Naive thymus-derived CD4-positive, alpha-beta T cell (primary cell): ENCODE measurements at regions not wholly inside any gene's neighbourhood (a gene's known extent, or its start where the extent isn't known, plus 50 kb on each side); places are given as distances from the start of the nearest gene placed in this dataset.
"Not testable (repeated sequence)": the region's sequence is repeated elsewhere in the genome, so short reads cannot be mapped to it uniquely, and the experiment has no call there.

ENCODE experiments used
- ATAC-seq: fragments of 150-1000 bp; cut with Tn5 transposase; 2 replicates; pipeline ENCODE4 v1.10.0; 2021; ENCODE audit warnings: mild to moderate bottlenecking, moderate library complexity
- CTCF ChIA-PET: fragments of 350-600 bp; sonication (Branson Sonifier 250); formaldehyde crosslinking; loops from one replicate; lab custom pipeline; 2021; ENCODE audit warnings: antibody characterized with exemption; lab: Charles Lee
- POLR2A ChIA-PET: fragments of 350-600 bp; sonication (Branson Sonifier 250); formaldehyde crosslinking; loops from one replicate; lab custom pipeline; 2021; ENCODE audit warnings: antibody characterized with exemption, inconsistent platforms; lab: Charles Lee
- DNase-seq, 9 donors: peaks; one replicate each; pipeline versions ENCODE4 v3.0.0 to v3.0.0-alpha.2; 2020 to 2022; ENCODE audit warnings: mixed read lengths in 1 of 9
- H3K27ac ChIP-seq: one replicate; pipeline ENCODE4 v1.7.0; 2013; ENCODE audit warnings: mild to moderate bottlenecking, low read depth, low read length, moderate library complexity
- H3K27me3 ChIP-seq, 2 donors: one replicate each; pipeline ENCODE4 v1.7.0; 2013; ENCODE audit warnings: low read length in 2 of 2, mild to moderate bottlenecking in 2 of 2, moderate library complexity in 2 of 2; ENCODE audit not compliant: control insufficient read depth in 2 of 2, insufficient read depth in 2 of 2
- H3K36me3 ChIP-seq, 3 experiments: 1 replicate in 2 of 3; 2 replicates in 1 of 3; pipeline ENCODE4 v1.7.0; 2013; ENCODE audit warnings: low read length in 3 of 3, mild to moderate bottlenecking in 3 of 3, moderate library complexity in 1 of 3; ENCODE audit not compliant: insufficient read depth in 3 of 3, control insufficient read depth in 2 of 3
- H3K4me1 ChIP-seq, 2 donors: one replicate each; pipeline ENCODE4 v1.7.0; 2013; ENCODE audit warnings: low read length in 2 of 2, mild to moderate bottlenecking in 2 of 2, moderate library complexity in 1 of 2; ENCODE audit not compliant: control insufficient read depth in 2 of 2, insufficient read depth in 2 of 2
- H3K4me3 ChIP-seq: 2 replicates; pipeline ENCODE4 v1.7.0; 2013; ENCODE audit warnings: mild to moderate bottlenecking, low read length
- H3K9me3 ChIP-seq, 3 experiments: 1 replicate in 2 of 3; 2 replicates in 1 of 3; pipeline ENCODE4 v1.7.0; 2013; ENCODE audit warnings: low read length in 3 of 3; ENCODE audit not compliant: control insufficient read depth in 2 of 3
- H3K27ac Mint-ChIP-seq, 9 donors: one replicate each; pipeline ENCODE4 v1.8.0; 2020 to 2022; ENCODE audit warnings: mixed read lengths in 9 of 9, mild to moderate bottlenecking in 8 of 9, moderate library complexity in 5 of 9, inconsistent platforms in 2 of 9
- H3K27me3 Mint-ChIP-seq, 5 donors: one replicate each; pipeline ENCODE4 v1.8.0; 2021 to 2022; ENCODE audit warnings: mixed read lengths in 5 of 5, mild to moderate bottlenecking in 1 of 5
- H3K36me3 Mint-ChIP-seq, 5 donors: one replicate each; pipeline ENCODE4 v1.8.0; 2020 to 2022; ENCODE audit warnings: mixed read lengths in 5 of 5, mild to moderate bottlenecking in 3 of 5, inconsistent platforms in 1 of 5
- H3K4me1 Mint-ChIP-seq, 7 donors: one replicate each; pipeline ENCODE4 v1.8.0; 2020 to 2022; ENCODE audit warnings: mixed read lengths in 7 of 7, mild to moderate bottlenecking in 3 of 7, inconsistent platforms in 1 of 7
- H3K4me3 Mint-ChIP-seq, 10 donors: one replicate each; pipeline ENCODE4 v1.8.0; 2020 to 2022; ENCODE audit warnings: mild to moderate bottlenecking in 10 of 10, mixed read lengths in 10 of 10, moderate library complexity in 6 of 10, inconsistent platforms in 2 of 10
- H3K9me3 Mint-ChIP-seq, 11 donors: one replicate each; pipeline ENCODE4 v1.8.0; 2020 to 2022; ENCODE audit warnings: mixed read lengths in 11 of 11, mild to moderate bottlenecking in 4 of 11, inconsistent platforms in 1 of 11, moderate library complexity in 1 of 11
- intact Hi-C, 2 donors: fragments of 100-400 bp; cut with micrococcal nuclease; formaldehyde crosslinking; loops; one replicate each; pipeline ENCODE4 v1.15.1; 2023

DNA sequence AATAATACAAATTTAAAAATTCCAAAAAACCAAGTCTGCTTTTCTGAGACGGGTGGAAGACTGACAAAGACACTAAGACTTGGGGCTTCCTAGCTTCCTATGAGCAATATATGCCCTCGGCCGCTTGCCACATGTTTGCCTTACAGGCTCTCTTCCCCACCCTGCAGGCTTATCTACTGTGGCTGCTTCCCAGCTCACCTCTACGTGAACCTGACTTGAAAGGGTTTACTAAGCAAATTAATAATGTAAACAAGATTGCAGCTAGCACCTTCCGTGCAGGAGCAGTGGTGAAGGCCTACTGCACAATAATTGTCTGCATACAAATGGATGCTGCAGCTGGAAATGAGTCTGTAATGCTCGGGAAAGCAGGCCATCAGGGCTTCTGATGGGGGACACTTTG is 152.9 kb upstream of the DAB1 start:
- Histone ChIP-seq H3K36me3 (no peaks in the 10 kb centered on the region), H3K4me1 (no peaks in the 10 kb centered on the region), H3K9me3 (no peaks in the 10 kb centered on the region), H3K27ac (no peak overlapping the region), H3K4me3 (no peak overlapping the region), H3K27me3 (no peaks in the 10 kb centered on the region)
- no peak overlapping the region for H3K27ac Mint-ChIP-seq
- DNase-seq: no peak
- H3K36me3 Mint-ChIP-seq: no peaks in the 10 kb centered on the region
- H3K4me3 Mint-ChIP-seq: no peak overlapping the region
- H3K4me1 Mint-ChIP-seq: no peaks in the 10 kb centered on the region
- ChIA-PET POLR2A (no interaction called here), CTCF (no interaction called here)
- ATAC-seq: no peak
- intact Hi-C loops: no loop called here
- H3K27me3 Mint-ChIP-seq: peaks cover 0 to 11% (median 4%) of the 10 kb centered on the region in 5 donors
- peaks cover 0 to 5% (median 0%) of the 10 kb centered on the region in 11 donors for H3K9me3 Mint-ChIP-seq

DNA sequence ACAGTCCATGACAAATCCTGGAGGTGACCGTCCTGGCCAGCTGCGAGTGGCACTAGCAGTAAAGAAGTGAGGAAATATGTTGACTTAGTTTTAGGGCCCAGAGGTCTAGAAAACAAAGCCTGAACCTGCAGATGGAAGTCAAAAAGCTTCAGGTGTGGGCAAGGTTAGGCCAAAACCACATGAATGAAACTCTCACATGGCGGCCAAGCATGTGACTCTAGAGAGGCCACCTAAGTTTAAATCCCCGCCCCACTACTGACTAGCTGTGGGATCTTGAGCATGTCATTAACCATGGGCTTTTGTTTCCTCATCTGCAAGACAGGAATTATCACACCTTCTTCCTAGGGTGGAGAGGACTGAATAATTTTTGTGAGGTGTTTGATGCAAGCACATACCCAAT is 148.2 kb upstream of the DAB1 start:
- H3K27ac ChIP-seq: no peak overlapping the region
- Mint-ChIP-seq H3K9me3 (peaks cover 0 to 17% (median 4%) of the 10 kb centered on the region in 11 donors), H3K27ac (no peak overlapping the region), H3K36me3 (no peaks in the 10 kb centered on the region), H3K4me1 (no peaks in the 10 kb centered on the region), H3K4me3 (no peak overlapping the region), H3K27me3 (peaks cover 0 to 5% (median 4%) of the 10 kb centered on the region in 5 donors)
- intact Hi-C loops: no loop called here
- H3K9me3 ChIP-seq: no peaks in the 10 kb centered on the region
- H3K4me1 ChIP-seq: no peaks in the 10 kb centered on the region
- DNase-seq: no peak
- ATAC-seq: no peak
- no peaks in the 10 kb centered on the region for H3K27me3 ChIP-seq
- H3K4me3 ChIP-seq: no peak overlapping the region
- POLR2A ChIA-PET: no interaction called here
- CTCF ChIA-PET: no interaction called here
- H3K36me3 ChIP-seq: no peaks in the 10 kb centered on the region

DNA sequence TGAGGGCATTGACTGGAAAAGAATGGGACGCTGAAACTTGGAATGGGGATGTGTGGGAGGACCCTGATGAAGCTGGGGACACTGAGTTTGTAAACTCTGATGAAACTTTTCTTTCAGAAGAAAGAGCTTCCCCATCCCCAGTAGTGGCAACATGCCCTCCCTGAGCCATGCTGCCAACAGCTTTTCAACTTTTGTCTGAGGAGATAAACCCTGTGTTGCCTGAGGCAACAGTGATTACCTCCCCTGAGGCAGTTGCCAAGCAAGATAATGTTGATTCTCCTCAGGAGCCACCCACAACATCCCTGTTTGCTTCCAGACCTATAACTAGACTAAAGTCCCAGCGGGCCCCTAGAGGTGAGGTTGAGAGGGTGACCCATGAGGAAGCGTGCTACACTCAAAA is 134.2 kb upstream of the DAB1 start:
- H3K4me3 Mint-ChIP-seq, H3K27me3 ChIP-seq, intact Hi-C loops, H3K9me3 ChIP-seq, H3K36me3 Mint-ChIP-seq, H3K27ac ChIP-seq, H3K4me3 ChIP-seq, ATAC-seq, CTCF ChIA-PET, POLR2A ChIA-PET, H3K4me1 Mint-ChIP-seq, H3K27ac Mint-ChIP-seq, H3K4me1 ChIP-seq, DNase-seq, H3K36me3 ChIP-seq: not testable (repeated sequence)
- Mint-ChIP-seq H3K27me3 (peaks cover 2 to 16% (median 5%) of the 10 kb centered on the region in 5 donors), H3K9me3 (peaks cover 0 to 14% (median 7%) of the 10 kb centered on the region in 11 donors)

DNA sequence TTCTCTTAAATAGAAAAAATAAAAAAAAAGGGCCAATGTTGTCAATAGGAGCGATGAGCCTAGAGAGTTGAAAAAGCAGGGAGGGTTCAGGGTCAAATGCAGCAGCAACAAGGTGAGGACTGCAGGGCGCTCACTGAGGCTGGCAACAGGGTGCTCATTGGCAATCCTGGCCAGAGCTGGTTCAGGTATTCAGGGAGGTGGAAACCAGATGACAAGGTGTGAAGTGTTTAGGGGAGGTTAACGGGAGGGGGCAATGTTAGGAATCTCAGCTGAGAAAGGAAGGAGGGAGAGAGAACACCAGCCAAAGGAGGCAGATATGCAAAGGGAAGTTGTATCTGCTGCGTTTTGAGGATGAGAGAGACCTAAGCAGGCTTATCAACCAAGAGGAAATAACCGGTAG is 129.8 kb upstream of the DAB1 start:
- no peaks in the 10 kb centered on the region for H3K27me3 ChIP-seq
- H3K27ac Mint-ChIP-seq: no peak overlapping the region
- ATAC-seq (no peak), DNase-seq (no peak)
- no peaks in the 10 kb centered on the region for H3K36me3 ChIP-seq
- H3K4me3 Mint-ChIP-seq: no peak overlapping the region
- H3K27me3 Mint-ChIP-seq: peaks cover 2 to 21% (median 6%) of the 10 kb centered on the region in 5 donors
- no peak overlapping the region for H3K4me3 ChIP-seq
- intact Hi-C loops: no loop called here
- CTCF ChIA-PET: no interaction called here
- H3K9me3 Mint-ChIP-seq: peaks cover 0 to 10% (median 2%) of the 10 kb centered on the region in 11 donors
- no peaks in the 10 kb centered on the region for H3K4me1 ChIP-seq
- H3K4me1 Mint-ChIP-seq: no peaks in the 10 kb centered on the region
- H3K27ac ChIP-seq: no peak overlapping the region
- H3K9me3 ChIP-seq: no peaks in the 10 kb centered on the region
- POLR2A ChIA-PET: no interaction called here
- no peaks in the 10 kb centered on the region for H3K36me3 Mint-ChIP-seq

- Mint-ChIP-seq H3K4me3 (no peak overlapping the region), H3K4me1 (peaks cover 0 to 1% (median 0%) of the 10 kb centered on the region in 7 donors), H3K36me3 (no peaks in the 10 kb centered on the region), H3K27me3 (peaks cover 2 to 14% (median 5%) of the 10 kb centered on the region in 5 donors), H3K9me3 (peaks cover 0 to 5% (median 2%) of the 10 kb centered on the region in 11 donors), H3K27ac (no peak overlapping the region)
- H3K4me3 ChIP-seq: no peak overlapping the region
- no peak for ATAC-seq
- H3K36me3 ChIP-seq: no peaks in the 10 kb centered on the region
- intact Hi-C loops: no loop called here
- POLR2A ChIA-PET: no interaction called here
- H3K27me3 ChIP-seq: no peaks in the 10 kb centered on the region
- CTCF ChIA-PET: interaction anchor here (1.1 kb wide), 1 partner anchor 12 kb away, joined by 3 read pairs; no protein-coding TSS in a partner anchor
- no peak overlapping the region for H3K27ac ChIP-seq
- no peak for DNase-seq
- H3K9me3 ChIP-seq: no peaks in the 10 kb centered on the region
- H3K4me1 ChIP-seq: no peaks in the 10 kb centered on the region
These were observed 127.6 kb upstream of the DAB1 start for GRCh38 chr1:57551476-57551875.

- peaks cover 2 to 25% (median 5%) of the 10 kb centered on the region in 5 donors for H3K27me3 Mint-ChIP-seq
- no peak overlapping the region for H3K4me3 Mint-ChIP-seq
- H3K36me3 Mint-ChIP-seq: no peaks in the 10 kb centered on the region
These were observed 126.2 kb upstream of the DAB1 start for GRCh38 chr1:57550092-57550491.

DNA sequence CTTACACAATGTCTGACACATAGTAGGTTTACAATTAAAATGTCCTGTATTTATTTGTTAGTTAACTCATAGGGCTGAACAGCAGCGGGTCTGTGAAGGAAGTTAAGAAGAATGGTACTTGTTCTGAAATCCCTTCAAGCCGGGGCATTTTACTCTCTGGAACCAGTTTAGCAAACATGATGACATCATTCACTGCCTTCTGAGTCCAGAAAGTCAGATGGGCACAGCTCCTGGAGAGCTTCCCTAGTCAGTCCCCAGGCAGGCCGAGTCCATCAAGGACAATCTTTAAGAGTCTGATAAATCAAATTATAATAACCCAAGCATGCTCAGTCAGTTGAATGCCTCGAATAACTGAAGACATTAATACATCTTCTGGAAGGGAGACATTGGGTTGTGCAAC is 125.4 kb upstream of the DAB1 start:
- H3K27me3 Mint-ChIP-seq: peaks cover 2 to 29% (median 7%) of the 10 kb centered on the region in 5 donors
- H3K36me3 Mint-ChIP-seq: no peaks in the 10 kb centered on the region

More at GRCh38 chr1:57550092-57550491, 126.2 kb upstream of the DAB1 start:
- H3K9me3 Mint-ChIP-seq: peaks cover 0 to 8% (median 0%) of the 10 kb centered on the region in 11 donors
- no peaks in the 10 kb centered on the region for H3K27me3 ChIP-seq
- no peaks in the 10 kb centered on the region for H3K4me1 ChIP-seq
- no peak overlapping the region for H3K27ac ChIP-seq
- POLR2A ChIA-PET: no interaction called here
- H3K4me1 Mint-ChIP-seq: peaks cover 0 to 1% (median 0%) of the 10 kb centered on the region in 7 donors
- ATAC-seq (no peak), DNase-seq (no peak)
- CTCF ChIA-PET: no interaction called here
- no peaks in the 10 kb centered on the region for H3K9me3 ChIP-seq
- no peak overlapping the region for H3K4me3 ChIP-seq
- no peak overlapping the region for H3K27ac Mint-ChIP-seq
- H3K36me3 ChIP-seq: no peaks in the 10 kb centered on the region
- intact Hi-C loops: no loop called here

More for the DNA sequence above, 125.4 kb upstream of the DAB1 start:
- intact Hi-C loops: no loop called here
- ATAC-seq: no peak
- no peak overlapping the region for H3K4me3 Mint-ChIP-seq
- peaks cover 0 to 1% (median 0%) of the 10 kb centered on the region in 7 donors for H3K4me1 Mint-ChIP-seq
- H3K9me3 Mint-ChIP-seq: peaks cover 0 to 11% (median 0%) of the 10 kb centered on the region in 11 donors
- no peak for DNase-seq
- no peaks in the 10 kb centered on the region for H3K36me3 ChIP-seq
- no peak overlapping the region for H3K27ac ChIP-seq
- ChIA-PET CTCF (no interaction called here), POLR2A (no interaction called here)
- H3K4me3 ChIP-seq: no peak overlapping the region
- no peak overlapping the region for H3K27ac Mint-ChIP-seq
- H3K4me1 ChIP-seq: no peaks in the 10 kb centered on the region
- no peaks in the 10 kb centered on the region for H3K9me3 ChIP-seq
- H3K27me3 ChIP-seq: no peaks in the 10 kb centered on the region
